ENCODE measurements at regions not wholly inside any gene's neighbourhood (a gene's known extent, or its start where the extent isn't known, plus 50 kb on each side); places are given as distances from the start of the nearest gene placed in this dataset.

DNA sequence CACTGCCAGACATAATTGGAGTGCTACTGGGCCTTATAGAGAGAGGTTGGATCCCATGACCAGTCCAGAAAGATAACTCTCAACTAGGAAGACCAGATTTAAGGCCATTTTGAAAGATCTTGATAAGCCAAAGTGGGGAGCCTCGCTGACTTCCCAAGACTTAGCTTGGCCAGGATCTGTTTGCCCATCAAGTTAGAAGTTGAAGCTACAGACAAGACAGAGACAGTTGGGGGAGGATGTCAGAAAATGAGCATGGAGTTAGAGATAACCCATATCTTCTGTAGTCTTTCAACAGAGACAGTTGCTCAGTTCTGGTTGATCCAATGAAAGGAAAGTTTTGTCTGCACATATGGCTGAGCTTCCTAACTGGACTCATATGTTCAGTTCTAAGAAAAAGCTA lies 267.4 kb downstream of the HS3ST3A1 start:
- TF ChIP-seq, protein P1, sequence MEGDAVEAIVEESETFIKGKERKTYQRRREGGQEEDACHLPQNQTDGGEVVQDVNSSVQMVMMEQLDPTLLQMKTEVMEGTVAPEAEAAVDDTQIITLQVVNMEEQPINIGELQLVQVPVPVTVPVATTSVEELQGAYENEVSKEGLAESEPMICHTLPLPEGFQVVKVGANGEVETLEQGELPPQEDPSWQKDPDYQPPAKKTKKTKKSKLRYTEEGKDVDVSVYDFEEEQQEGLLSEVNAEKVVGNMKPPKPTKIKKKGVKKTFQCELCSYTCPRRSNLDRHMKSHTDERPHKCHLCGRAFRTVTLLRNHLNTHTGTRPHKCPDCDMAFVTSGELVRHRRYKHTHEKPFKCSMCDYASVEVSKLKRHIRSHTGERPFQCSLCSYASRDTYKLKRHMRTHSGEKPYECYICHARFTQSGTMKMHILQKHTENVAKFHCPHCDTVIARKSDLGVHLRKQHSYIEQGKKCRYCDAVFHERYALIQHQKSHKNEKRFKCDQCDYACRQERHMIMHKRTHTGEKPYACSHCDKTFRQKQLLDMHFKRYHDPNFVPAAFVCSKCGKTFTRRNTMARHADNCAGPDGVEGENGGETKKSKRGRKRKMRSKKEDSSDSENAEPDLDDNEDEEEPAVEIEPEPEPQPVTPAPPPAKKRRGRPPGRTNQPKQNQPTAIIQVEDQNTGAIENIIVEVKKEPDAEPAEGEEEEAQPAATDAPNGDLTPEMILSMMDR (IDR thresholded peaks at IDR 0.05 in 8 of 11, conservative IDR thresholded peaks at IDR 0.05 in 3 of 11) = no peak
- no peak for TF ChIP-seq POLR2A (IDR thresholded peaks at IDR 0.05)

Measured in spleen (tissue), 7 donors.